HepG2 (cell line): ENCODE measurements at regions not wholly inside any gene's neighbourhood (a gene's known extent, or its start where the extent isn't known, plus 50 kb on each side); places are given as distances from the start of the nearest gene placed in this dataset.

Source experiments
- ATAC-seq: fragments of 200-7000 bp; cut with Tn5 transposase; 3 replicates; pipeline ENCODE4 v1.9.1; 2020; ENCODE audit warnings: mild to moderate bottlenecking, moderate library complexity
- BruUV-seq: library from RNA; stranded (reverse); fragments of 400-500 nt; replicated peaks from 2 replicates; lab custom pipeline; 2021; lab: Mats Ljungman, UMichigan
- CTCF ChIA-PET: fragments of 300-600 bp; formaldehyde crosslinking; extraction: SDS; loops from one replicate; lab custom pipeline; 2021; ENCODE audit warnings: low total read pairs, inconsistent platforms, low intra/inter-chr PET ratio; lab: Yijun Ruan, JAX
- POLR2A ChIA-PET: fragments of 350-600 bp; sonication (Branson Sonifier 250); formaldehyde crosslinking; loops from one replicate; lab custom pipeline; 2020; ENCODE audit warnings: antibody characterized with exemption, inconsistent platforms; lab: Yijun Ruan, JAX
- DNase-seq: peaks from one replicate; pipeline ENCODE4 v3.0.0-alpha.2; 2015; ENCODE audit warnings: low spot score
- FAIRE-seq: peaks from 3 replicates; lab custom pipeline; 2011; peaks lifted over from hg19 to GRCh38; lab: Jason Lieb, UNC
- H2AFZ ChIP-seq: one replicate; pipeline ENCODE4 v1.6.1; 2011; ENCODE audit warnings: low read length, inconsistent platforms
- H3K27ac ChIP-seq: fragments of 300-600 bp; 3 replicates; pipeline ENCODE4 v1.8.0; 2011; ENCODE audit warnings: mixed run types, mild to moderate bottlenecking, mixed read lengths, low read length, inconsistent platforms; ENCODE audit not compliant: insufficient read depth; ENCODE audit errors: extremely low read length
- H3K27me3 ChIP-seq, 2 experiments: fragments of 200-600 bp in 1 of 2; 2 replicates in 1 of 2; 3 replicates in 1 of 2; pipeline versions ENCODE4 v1.6.0 to v1.8.0; 2011; ENCODE audit warnings: low read length in 2 of 2, mild to moderate bottlenecking in 2 of 2, moderate library complexity in 2 of 2, inconsistent platforms in 1 of 2; ENCODE audit not compliant: insufficient read depth in 2 of 2, control insufficient read depth in 1 of 2
- H3K36me3 ChIP-seq, 2 experiments: fragments of 200-600 bp in 1 of 2; replicated peaks in 1 of 2; 2 replicates in 1 of 2; 3 replicates in 1 of 2; pipeline versions ENCODE4 v1.5.1 to v1.8.0; 2011; ENCODE audit warnings: low read length in 2 of 2, inconsistent platforms in 1 of 2; ENCODE audit not compliant: insufficient read depth in 2 of 2, control insufficient read depth in 1 of 2
- H3K4me1 ChIP-seq: 2 replicates; pipeline ENCODE4 v1.5.1; 2012; ENCODE audit warnings: low read length, inconsistent platforms; ENCODE audit not compliant: insufficient read depth
- H3K4me2 ChIP-seq: 2 replicates; pipeline ENCODE4 v1.6.0; 2011; ENCODE audit warnings: low read depth, low read length, inconsistent platforms
- H3K4me3 ChIP-seq, 3 experiments: fragments of 200-600 bp in 1 of 3; sonication (generic), shearing (Covaris generic) in 1 of 3; replicated peaks in 1 of 3; 2 replicates each; pipeline ENCODE4 v1.5.1; 2011 to 2016; ENCODE audit warnings: low read length in 3 of 3, inconsistent platforms in 2 of 3, low read depth in 2 of 3, mild to moderate bottlenecking in 2 of 3, control low read depth in 1 of 3, mixed read lengths in 1 of 3; ENCODE audit not compliant: insufficient read depth in 1 of 3
- H3K79me2 ChIP-seq: one replicate; pipeline ENCODE4 v1.6.1; 2011; ENCODE audit warnings: low read length, inconsistent platforms; ENCODE audit not compliant: insufficient read depth
- H3K9ac ChIP-seq: 2 replicates; pipeline ENCODE4 v1.6.0; 2011; ENCODE audit warnings: mild to moderate bottlenecking, low read depth, low read length, inconsistent platforms; ENCODE audit not compliant: insufficient read depth
- H3K9me3 ChIP-seq: 2 replicates; pipeline ENCODE4 v1.5.1; 2012; ENCODE audit warnings: mild to moderate bottlenecking, low read length
- H4K20me1 ChIP-seq: 2 replicates; pipeline ENCODE4 v1.6.0; 2011; ENCODE audit warnings: inconsistent platforms, mild to moderate bottlenecking, low read length, moderate library complexity; ENCODE audit not compliant: insufficient read depth
- CBX1 ChIP-seq: IDR thresholded peaks from one replicate; pipeline ENCODE4 v1.6.1; 2016; ENCODE audit warnings: antibody characterized with exemption, low read depth
- FIP1L1 ChIP-seq: fragments of 200-400 bp; formaldehyde crosslinking; IDR thresholded peaks from 2 replicates; pipeline ENCODE4 v1.6.1; 2018; ENCODE audit warnings: low read depth, mild to moderate bottlenecking, low read length, moderate library complexity, borderline replicate concordance; ENCODE audit not compliant: insufficient read depth
- KDM1A ChIP-seq: IDR thresholded peaks from 2 replicates; pipeline ENCODE4 v1.6.1; 2016; ENCODE audit warnings: missing compliant biosample characterization
- NONO ChIP-seq, 2 experiments: fragments of 450-650 bp in 1 of 2; sonication (generic) in 1 of 2; formaldehyde crosslinking in 1 of 2; IDR thresholded peaks in 1 of 2; conservative IDR thresholded peaks in 1 of 2; 2 replicates each; pipeline versions ENCODE4 v1.6.1 to v1.8.0; 2017 to 2022; ENCODE audit warnings: mild to moderate bottlenecking in 1 of 2, missing genetic modification reagents in 1 of 2, moderate library complexity in 1 of 2
- SMYD3 ChIP-seq: sonication (generic); formaldehyde crosslinking; IDR thresholded peaks from 2 replicates; pipeline ENCODE4 v1.8.1; 2023; ENCODE audit warnings: mild to moderate bottlenecking, missing genetic modification reagents
- ZMYM3 ChIP-seq: sonication (generic); formaldehyde crosslinking; IDR thresholded peaks from 2 replicates; pipeline ENCODE4 v1.5.1; 2020; ENCODE audit warnings: mild to moderate bottlenecking, missing genetic modification reagents
- ZNF124 ChIP-seq: sonication (generic); formaldehyde crosslinking; IDR thresholded peaks from 2 replicates; pipeline ENCODE4 v1.4.0; 2020; ENCODE audit warnings: missing genetic modification reagents
- ZNF329 ChIP-seq: sonication (generic); formaldehyde crosslinking; IDR thresholded peaks from 2 replicates; pipeline ENCODE4 v1.9.0; 2021; ENCODE audit warnings: low read depth, mild to moderate bottlenecking, missing genetic modification reagents
- WGBS: methylation state at CpG from one replicate; pipeline ENCODE4 v1.1.6; 2017; ENCODE audit warnings: low lambda C conversion rate; 5-methylcytosine and 5-hydroxymethylcytosine counted together
- in situ Hi-C: cut with HindIII; loops from 2 replicates; pipeline ENCODE4 v1.10.0; 2017; ENCODE audit warnings: low pct_unique_long_range_greater_than_20kb; ENCODE audit not compliant: extremely low pct_ligation_motif_present
- intact Hi-C: fragments of 100-400 bp; cut with micrococcal nuclease; formaldehyde crosslinking; loops from one replicate; pipeline ENCODE4 v1.10.0; 2022; ENCODE audit not compliant: unreplicated experiment
- TF ChIP-seq, protein P1 (sequence below): sonication (generic); formaldehyde crosslinking; IDR thresholded peaks from 2 replicates; pipeline ENCODE4 v1.8.1; 2023; ENCODE audit warnings: mild to moderate bottlenecking, missing genetic modification reagents
- TF ChIP-seq, protein P2 (sequence below): sonication (generic); formaldehyde crosslinking; IDR thresholded peaks from 2 replicates; pipeline ENCODE4 v1.4.0; 2020; ENCODE audit warnings: mild to moderate bottlenecking, missing genetic modification reagents

DNA sequence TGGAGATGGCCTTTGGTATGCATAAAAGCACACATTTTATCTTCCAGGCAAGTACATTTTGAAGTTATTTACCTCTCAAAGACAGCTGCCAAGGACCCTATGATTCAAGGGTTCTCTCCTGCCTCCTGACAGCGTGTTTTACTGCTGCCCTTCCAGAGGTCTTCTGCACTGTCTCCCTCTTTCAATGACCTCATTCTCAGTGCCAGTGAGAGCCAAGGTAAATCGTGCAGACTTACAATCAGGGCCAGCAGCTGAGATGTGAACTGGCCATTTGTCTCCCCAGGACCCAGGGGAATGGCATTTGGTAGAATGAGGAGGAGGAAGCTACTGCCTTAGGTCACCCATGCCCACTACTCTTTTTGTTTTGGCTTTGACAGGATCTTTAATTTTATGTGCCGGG is 84.2 kb upstream of the FGGY start:
- H4K20me1 ChIP-seq: no peaks in the 10 kb centered on the region
- ChIA-PET POLR2A (no interaction called here), CTCF (no interaction called here)
- FAIRE-seq (no peak), ATAC-seq (no peak), DNase-seq (no peak)
- H3K4me2 ChIP-seq: no peak overlapping the region
- no peaks in the 10 kb centered on the region for H3K27me3 ChIP-seq
- in situ Hi-C loops: no loop called here
- H3K4me1 ChIP-seq: peaks cover 46% of the 10 kb centered on the region
- no peaks in the 10 kb centered on the region for H3K36me3 ChIP-seq
- no peak for TF ChIP-seq SMYD3 (CRISPR knock-in tag)
- TF ChIP-seq, protein P1, sequence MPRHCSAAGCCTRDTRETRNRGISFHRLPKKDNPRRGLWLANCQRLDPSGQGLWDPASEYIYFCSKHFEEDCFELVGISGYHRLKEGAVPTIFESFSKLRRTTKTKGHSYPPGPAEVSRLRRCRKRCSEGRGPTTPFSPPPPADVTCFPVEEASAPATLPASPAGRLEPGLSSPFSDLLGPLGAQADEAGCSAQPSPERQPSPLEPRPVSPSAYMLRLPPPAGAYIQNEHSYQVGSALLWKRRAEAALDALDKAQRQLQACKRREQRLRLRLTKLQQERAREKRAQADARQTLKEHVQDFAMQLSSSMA (CRISPR knock-in tag): no peak
- no peak for TF ChIP-seq NONO (IDR thresholded peaks at IDR 0.05)
- TF ChIP-seq NONO (CRISPR knock-in tag; conservative IDR thresholded peaks at IDR 0.05): no peak
- no peak for TF ChIP-seq ZMYM3 (CRISPR knock-in tag)
- no peak for TF ChIP-seq KDM1A
- H3K9ac ChIP-seq: no peak overlapping the region
- H3K9me3 ChIP-seq: no peaks in the 10 kb centered on the region
- intact Hi-C loops: loop anchor here (5.0 to 10.0 kb wide), 2 partner anchors 85 to 428 kb away; partner anchors contain the start of genes FGGY and JUN
- WGBS: 66% methylated on average over 3 of the region's 3 CpGs
- H3K27ac ChIP-seq: no peak overlapping the region
- no TSS peak for BruUV-seq
- no peak overlapping the region for H2AFZ ChIP-seq
- no peaks in the 10 kb centered on the region for H3K79me2 ChIP-seq
- H3K4me3 ChIP-seq: no peak overlapping the region

DNA sequence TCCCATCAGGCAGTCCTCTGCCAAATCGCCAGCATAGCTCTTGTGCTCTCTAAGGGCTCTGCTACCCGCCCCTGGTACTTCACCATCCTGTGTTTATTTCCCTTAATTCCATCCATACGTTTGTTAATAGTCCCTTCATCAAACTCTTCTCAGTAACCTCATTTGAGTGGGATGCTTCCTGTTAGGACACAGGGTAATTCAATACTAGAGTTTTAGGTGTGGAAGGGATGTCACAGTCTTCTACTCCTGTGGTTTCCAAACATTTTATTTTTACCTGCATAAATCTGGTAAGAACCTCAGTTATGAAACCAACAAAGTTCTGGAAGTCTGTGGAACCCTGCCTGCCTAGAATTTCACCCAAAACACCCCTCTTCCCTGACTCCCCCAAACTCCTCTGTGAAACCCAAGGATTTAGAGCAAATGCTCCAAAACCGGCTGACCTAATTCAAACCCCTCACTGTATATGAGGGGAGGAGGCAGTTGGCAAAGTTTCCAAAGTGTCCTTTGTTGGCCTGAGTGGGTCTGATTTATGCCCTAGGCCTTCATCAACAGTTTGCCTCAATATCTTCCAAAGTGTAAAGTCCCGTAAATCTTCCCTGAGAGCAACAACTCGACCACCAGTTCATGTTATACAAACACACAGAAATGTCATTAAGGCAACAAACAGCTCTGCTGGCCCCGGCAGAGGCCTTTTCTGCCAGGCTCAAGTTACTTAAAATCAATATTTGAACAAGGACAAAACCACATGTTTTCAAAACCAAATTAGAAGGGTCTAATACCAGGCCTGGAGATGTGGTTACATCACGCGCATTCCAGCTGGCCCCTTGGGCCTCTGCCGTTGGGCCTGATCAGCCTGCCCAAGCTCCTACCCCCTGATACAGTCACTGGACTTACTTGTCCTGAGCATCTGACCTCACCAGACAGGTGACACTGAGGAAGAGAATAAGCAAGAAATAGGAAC is 82.4 kb upstream of the FGGY start:
- peak overlapping the region; percentile 60 for H3K4me2 ChIP-seq
- ATAC-seq: peak; percentile 90
- in situ Hi-C loops: no loop called here
- no peak for TF ChIP-seq FIP1L1
- TF ChIP-seq, protein P2, sequence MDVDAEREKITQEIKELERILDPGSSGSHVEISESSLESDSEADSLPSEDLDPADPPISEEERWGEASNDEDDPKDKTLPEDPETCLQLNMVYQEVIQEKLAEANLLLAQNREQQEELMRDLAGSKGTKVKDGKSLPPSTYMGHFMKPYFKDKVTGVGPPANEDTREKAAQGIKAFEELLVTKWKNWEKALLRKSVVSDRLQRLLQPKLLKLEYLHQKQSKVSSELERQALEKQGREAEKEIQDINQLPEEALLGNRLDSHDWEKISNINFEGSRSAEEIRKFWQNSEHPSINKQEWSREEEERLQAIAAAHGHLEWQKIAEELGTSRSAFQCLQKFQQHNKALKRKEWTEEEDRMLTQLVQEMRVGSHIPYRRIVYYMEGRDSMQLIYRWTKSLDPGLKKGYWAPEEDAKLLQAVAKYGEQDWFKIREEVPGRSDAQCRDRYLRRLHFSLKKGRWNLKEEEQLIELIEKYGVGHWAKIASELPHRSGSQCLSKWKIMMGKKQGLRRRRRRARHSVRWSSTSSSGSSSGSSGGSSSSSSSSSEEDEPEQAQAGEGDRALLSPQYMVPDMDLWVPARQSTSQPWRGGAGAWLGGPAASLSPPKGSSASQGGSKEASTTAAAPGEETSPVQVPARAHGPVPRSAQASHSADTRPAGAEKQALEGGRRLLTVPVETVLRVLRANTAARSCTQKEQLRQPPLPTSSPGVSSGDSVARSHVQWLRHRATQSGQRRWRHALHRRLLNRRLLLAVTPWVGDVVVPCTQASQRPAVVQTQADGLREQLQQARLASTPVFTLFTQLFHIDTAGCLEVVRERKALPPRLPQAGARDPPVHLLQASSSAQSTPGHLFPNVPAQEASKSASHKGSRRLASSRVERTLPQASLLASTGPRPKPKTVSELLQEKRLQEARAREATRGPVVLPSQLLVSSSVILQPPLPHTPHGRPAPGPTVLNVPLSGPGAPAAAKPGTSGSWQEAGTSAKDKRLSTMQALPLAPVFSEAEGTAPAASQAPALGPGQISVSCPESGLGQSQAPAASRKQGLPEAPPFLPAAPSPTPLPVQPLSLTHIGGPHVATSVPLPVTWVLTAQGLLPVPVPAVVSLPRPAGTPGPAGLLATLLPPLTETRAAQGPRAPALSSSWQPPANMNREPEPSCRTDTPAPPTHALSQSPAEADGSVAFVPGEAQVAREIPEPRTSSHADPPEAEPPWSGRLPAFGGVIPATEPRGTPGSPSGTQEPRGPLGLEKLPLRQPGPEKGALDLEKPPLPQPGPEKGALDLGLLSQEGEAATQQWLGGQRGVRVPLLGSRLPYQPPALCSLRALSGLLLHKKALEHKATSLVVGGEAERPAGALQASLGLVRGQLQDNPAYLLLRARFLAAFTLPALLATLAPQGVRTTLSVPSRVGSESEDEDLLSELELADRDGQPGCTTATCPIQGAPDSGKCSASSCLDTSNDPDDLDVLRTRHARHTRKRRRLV (CRISPR knock-in tag): no peak
- TF ChIP-seq ZNF329: no peak
- no peak for TF ChIP-seq CBX1
- TF ChIP-seq ZNF124: peak; percentile 61

More for the DNA sequence above, 82.4 kb upstream of the FGGY start:
- Histone ChIP-seq H3K27ac (peak overlapping the region; percentile 82), H3K27me3 (no peaks in the 10 kb centered on the region), H3K4me1 (peaks cover 64% of the 10 kb centered on the region), H3K4me3 (peak overlapping the region in 1 of 3 experiments; percentile 7; a peak in 1 of 6 replicates), H2AFZ (no peak overlapping the region), H3K9ac (peak overlapping the region; percentile 52), H3K79me2 (no peaks in the 10 kb centered on the region), H3K36me3 (no peaks in the 10 kb centered on the region), H3K9me3 (no peaks in the 10 kb centered on the region), H4K20me1 (no peaks in the 10 kb centered on the region)
- 21% methylated on average over 10 of the region's 10 CpGs for WGBS
- intact Hi-C loops: loop anchor here (5.0 to 10.0 kb wide), 2 partner anchors 83 to 430 kb away; partner anchors contain the start of genes FGGY and JUN
- BruUV-seq: no TSS peak
- FAIRE-seq (peak; percentile 87), DNase-seq (peak; percentile 97)
- ChIA-PET POLR2A (interaction anchor here (0.8 to 1.5 kb wide), 4 partner anchors 11 to 431 kb away, joined by 4 to 6 read pairs (median 4); partner anchors contain the start of gene JUN), CTCF (no interaction called here)
